ENCODE measurements at regions not wholly inside any gene's neighbourhood (a gene's known extent, or its start where the extent isn't known, plus 50 kb on each side); places are given as distances from the start of the nearest gene placed in this dataset.
"Not testable (repeated sequence)": the region's sequence is repeated elsewhere in the genome, so short reads cannot be mapped to it uniquely, and the experiment has no call there.

DNA sequence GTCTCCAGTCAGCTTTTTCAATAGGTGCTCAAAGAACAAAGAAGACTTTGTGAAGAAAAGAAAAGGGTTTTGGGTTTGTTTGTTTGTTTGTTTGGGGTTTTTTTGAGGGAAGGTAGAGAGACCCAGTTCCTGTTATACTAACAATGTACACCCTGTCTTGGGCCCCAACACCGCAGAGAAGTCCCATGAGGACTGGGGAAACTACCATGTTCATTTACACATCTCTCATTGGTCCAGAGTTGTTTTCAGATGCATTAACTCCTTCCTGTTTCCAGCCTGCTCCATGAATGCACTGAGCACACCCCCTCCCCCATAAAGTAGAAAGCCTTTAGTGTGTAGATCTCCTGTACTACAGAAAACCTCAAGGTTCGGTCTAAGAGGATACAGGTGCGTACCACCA lies 51.1 kb upstream of the SLC8A3 start:
- no peaks in the 10 kb centered on the region for H3K9me3 Mint-ChIP-seq (ENCODE audit: unreplicated experiment)
- no peak overlapping the region for H3K27ac Mint-ChIP-seq (ENCODE audit: unreplicated experiment)
- no peak for DNase-seq (ENCODE audit: low spot score)
- H3K36me3 Mint-ChIP-seq (ENCODE audit: low read depth, unreplicated experiment), result no peaks in the 10 kb centered on the region
- H3K4me1 Mint-ChIP-seq (ENCODE audit: unreplicated experiment), result no peaks in the 10 kb centered on the region
- H3K4me3 Mint-ChIP-seq (ENCODE audit: unreplicated experiment), result no peak overlapping the region
- H3K27me3 Mint-ChIP-seq (ENCODE audit: unreplicated experiment), result no peaks in the 10 kb centered on the region
- TF ChIP-seq, protein P1, sequence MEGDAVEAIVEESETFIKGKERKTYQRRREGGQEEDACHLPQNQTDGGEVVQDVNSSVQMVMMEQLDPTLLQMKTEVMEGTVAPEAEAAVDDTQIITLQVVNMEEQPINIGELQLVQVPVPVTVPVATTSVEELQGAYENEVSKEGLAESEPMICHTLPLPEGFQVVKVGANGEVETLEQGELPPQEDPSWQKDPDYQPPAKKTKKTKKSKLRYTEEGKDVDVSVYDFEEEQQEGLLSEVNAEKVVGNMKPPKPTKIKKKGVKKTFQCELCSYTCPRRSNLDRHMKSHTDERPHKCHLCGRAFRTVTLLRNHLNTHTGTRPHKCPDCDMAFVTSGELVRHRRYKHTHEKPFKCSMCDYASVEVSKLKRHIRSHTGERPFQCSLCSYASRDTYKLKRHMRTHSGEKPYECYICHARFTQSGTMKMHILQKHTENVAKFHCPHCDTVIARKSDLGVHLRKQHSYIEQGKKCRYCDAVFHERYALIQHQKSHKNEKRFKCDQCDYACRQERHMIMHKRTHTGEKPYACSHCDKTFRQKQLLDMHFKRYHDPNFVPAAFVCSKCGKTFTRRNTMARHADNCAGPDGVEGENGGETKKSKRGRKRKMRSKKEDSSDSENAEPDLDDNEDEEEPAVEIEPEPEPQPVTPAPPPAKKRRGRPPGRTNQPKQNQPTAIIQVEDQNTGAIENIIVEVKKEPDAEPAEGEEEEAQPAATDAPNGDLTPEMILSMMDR (IDR thresholded peaks at IDR 0.05; ENCODE audit: unreplicated experiment), result no peak

DNA sequence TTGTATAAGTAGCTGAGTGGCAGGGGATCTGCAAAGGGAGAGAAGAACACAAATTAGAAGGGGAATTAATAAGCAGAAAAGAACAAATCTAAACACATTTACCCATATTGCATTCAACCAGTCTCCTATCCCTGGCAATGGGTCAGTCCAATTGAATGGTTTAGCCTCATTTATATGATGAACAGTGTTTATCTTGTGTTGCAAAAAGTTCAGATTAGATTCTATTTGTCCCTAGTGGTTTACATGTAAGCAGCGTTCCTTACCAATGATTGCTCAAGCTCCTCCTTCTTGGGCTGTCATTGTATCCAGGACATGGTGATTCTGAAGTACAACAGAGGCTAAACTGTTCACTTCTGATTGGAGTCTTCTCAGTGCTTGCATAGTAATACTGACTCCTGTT lies 49.9 kb upstream of the SLC8A3 start:
- H3K4me3 Mint-ChIP-seq (ENCODE audit: unreplicated experiment); H3K27me3 Mint-ChIP-seq (ENCODE audit: unreplicated experiment); H3K9me3 Mint-ChIP-seq (ENCODE audit: unreplicated experiment); H3K27ac Mint-ChIP-seq (ENCODE audit: unreplicated experiment); H3K4me1 Mint-ChIP-seq (ENCODE audit: unreplicated experiment); H3K36me3 Mint-ChIP-seq (ENCODE audit: low read depth, unreplicated experiment); DNase-seq (ENCODE audit: low spot score): not testable (repeated sequence)

Measured in endothelial cell (in vitro differentiated cells).